ENCODE measurements at regions not wholly inside any gene's neighbourhood (a gene's known extent, or its start where the extent isn't known, plus 50 kb on each side); places are given as distances from the start of the nearest gene placed in this dataset.

DNA sequence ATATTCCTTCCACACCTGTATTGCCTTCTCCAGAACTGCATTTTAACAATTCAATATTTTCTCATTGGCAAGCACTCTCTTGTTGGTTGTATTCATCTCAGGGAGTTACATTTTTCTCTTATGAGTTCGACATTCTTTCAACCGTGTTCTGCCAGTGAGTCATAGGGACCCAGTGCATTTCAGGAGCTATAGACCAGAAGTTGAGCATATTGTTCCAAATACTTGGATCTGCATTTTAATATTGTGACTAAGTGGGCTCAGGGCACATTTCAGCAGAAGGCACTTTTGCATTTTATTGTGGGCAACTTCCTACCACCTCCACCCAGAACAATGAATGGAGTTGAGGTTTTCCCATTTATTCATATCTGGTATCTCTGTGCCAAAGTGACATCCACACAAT, 132.8 kb downstream of the TNFSF18 start:
- Histone ChIP-seq H3K56ac (ENCODE audit: insufficient read length, low read depth, low read length) (no peak overlapping the region), H2BK5ac (ENCODE audit: insufficient read length, low read length) (no peak overlapping the region), H2BK120ac (ENCODE audit: low read depth, low read length, poor library complexity, severe bottlenecking) (no peak overlapping the region), H3K18ac (ENCODE audit: insufficient read length, low read depth, low read length) (no peak overlapping the region), H2BK12ac (ENCODE audit: insufficient read length, low read depth, low read length) (no peak overlapping the region), H3K23ac (ENCODE audit: insufficient read length, low read depth, low read length) (no peak overlapping the region), H4K8ac (replicated peaks; ENCODE audit: insufficient read length, low read depth, low read length) (no peak overlapping the region), H3K9ac (ENCODE audit: extremely low read depth, insufficient read length, low read length) (no peak overlapping the region), H2AFZ (ENCODE audit: low read length) (no peak overlapping the region), H4K91ac (ENCODE audit: insufficient read length, low read depth, low read length) (no peak overlapping the region), H2BK15ac (ENCODE audit: low read depth, low read length) (no peak overlapping the region), H4K5ac (ENCODE audit: insufficient read length, low read depth, low read length) (no peak overlapping the region), H4K20me1 (ENCODE audit: control insufficient read depth, insufficient read depth, insufficient read length) (no peaks in the 10 kb centered on the region), H2AK5ac (ENCODE audit: insufficient read length, low read length) (no peak overlapping the region), H3K9me3 (ENCODE audit: control insufficient read depth, low read depth, low read length) (peaks cover 9% of the 10 kb centered on the region), H3K23me2 (ENCODE audit: insufficient read length, low read depth, low read length, poor library complexity, severe bottlenecking) (no peaks in the 10 kb centered on the region), H2BK20ac (ENCODE audit: low read depth, low read length, poor library complexity, severe bottlenecking) (no peak overlapping the region), H3T11ph (ENCODE audit: low read length) (no peak overlapping the region), H3K27ac (ENCODE audit: insufficient read length, low read depth, low read length) (no peak overlapping the region), H3K14ac (ENCODE audit: insufficient read depth, low read length) (no peak overlapping the region), H3K79me2 (ENCODE audit: insufficient read depth, low read length) (no peaks in the 10 kb centered on the region), H3K4me1 (ENCODE audit: insufficient read depth, low read length) (no peaks in the 10 kb centered on the region), H3K27me3 (ENCODE audit: insufficient read depth, low read length) (no peaks in the 10 kb centered on the region), H3K4me2 (ENCODE audit: insufficient read depth, insufficient read length, low read length) (no peak overlapping the region), H3K79me1 (ENCODE audit: insufficient read depth, low read depth, low read length, poor library complexity, severe bottlenecking) (no peaks in the 10 kb centered on the region), H3K4ac (ENCODE audit: low read depth, low read length) (no peak overlapping the region)
- H3K9me3 Mint-ChIP-seq, result peaks cover 7% of the 10 kb centered on the region in 2 experiments
- H3K27ac Mint-ChIP-seq, result no peak overlapping the region
- TF ChIP-seq, protein P1, sequence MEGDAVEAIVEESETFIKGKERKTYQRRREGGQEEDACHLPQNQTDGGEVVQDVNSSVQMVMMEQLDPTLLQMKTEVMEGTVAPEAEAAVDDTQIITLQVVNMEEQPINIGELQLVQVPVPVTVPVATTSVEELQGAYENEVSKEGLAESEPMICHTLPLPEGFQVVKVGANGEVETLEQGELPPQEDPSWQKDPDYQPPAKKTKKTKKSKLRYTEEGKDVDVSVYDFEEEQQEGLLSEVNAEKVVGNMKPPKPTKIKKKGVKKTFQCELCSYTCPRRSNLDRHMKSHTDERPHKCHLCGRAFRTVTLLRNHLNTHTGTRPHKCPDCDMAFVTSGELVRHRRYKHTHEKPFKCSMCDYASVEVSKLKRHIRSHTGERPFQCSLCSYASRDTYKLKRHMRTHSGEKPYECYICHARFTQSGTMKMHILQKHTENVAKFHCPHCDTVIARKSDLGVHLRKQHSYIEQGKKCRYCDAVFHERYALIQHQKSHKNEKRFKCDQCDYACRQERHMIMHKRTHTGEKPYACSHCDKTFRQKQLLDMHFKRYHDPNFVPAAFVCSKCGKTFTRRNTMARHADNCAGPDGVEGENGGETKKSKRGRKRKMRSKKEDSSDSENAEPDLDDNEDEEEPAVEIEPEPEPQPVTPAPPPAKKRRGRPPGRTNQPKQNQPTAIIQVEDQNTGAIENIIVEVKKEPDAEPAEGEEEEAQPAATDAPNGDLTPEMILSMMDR (conservative IDR thresholded peaks at IDR 0.05), result no peak
- no peaks in the 10 kb centered on the region for H3K4me1 Mint-ChIP-seq
- H3K27me3 Mint-ChIP-seq (ENCODE audit: low read depth), result peaks cover 1% of the 10 kb centered on the region; the same call in 1 of the 2 replicates
- peaks cover 5 to 7% (median 6%) of the 10 kb centered on the region in 3 experiments; a peak in 6 of 7 replicates for H3K36me3 Mint-ChIP-seq (ENCODE audit: insufficient read depth in 1 of 3, low read depth in 3 of 3)
- no peak overlapping the region for H3K4me3 Mint-ChIP-seq
- no peak for DNase-seq
- WGBS (ENCODE audit: extremely low coverage, insufficient read length, low lambda C conversion rate), result no CpG with 5 or more reads among the region's 2 CpGs

Data from H9 (cell line).